Frontal cortex (tissue), 3 donors: ENCODE measurements at regions not wholly inside any gene's neighbourhood (a gene's known extent, or its start where the extent isn't known, plus 50 kb on each side); places are given as distances from the start of the nearest gene placed in this dataset.

Experiments
- DNase-seq, 2 donors: peaks; one replicate each; pipeline ENCODE4 v3.0.0; 2012; ENCODE audit warnings: low spot score in 2 of 2
- FAIRE-seq: peaks from 2 replicates; lab custom pipeline; 2012; peaks lifted over from hg19 to GRCh38; lab: Jason Lieb, UNC
- donor health status: control.
- donor health status: control.
- donor health status: control.

GRCh38 chr9:89801742-89802670 is 197.2 kb downstream of the GADD45G start:
- DNase-seq = no peak
- FAIRE-seq = no peak

GRCh38 chr9:89802781-89803355 is 198.1 kb downstream of the GADD45G start:
- FAIRE-seq (no peak), DNase-seq (peak in 1 of 2 donors; percentile 12)

- FAIRE-seq = no peak
- no peak for DNase-seq
These were observed 198.6 kb downstream of the GADD45G start for GRCh38 chr9:89803403-89803802.

- FAIRE-seq = no peak
- no peak for DNase-seq
These were observed 200.1 kb downstream of the GADD45G start for GRCh38 chr9:89804766-89805531.

- FAIRE-seq (no peak), DNase-seq (no peak)
These were observed 200.9 kb downstream of the GADD45G start for GRCh38 chr9:89805571-89806292.

GRCh38 chr9:89806371-89807100 is 201.7 kb downstream of the GADD45G start:
- FAIRE-seq (no peak), DNase-seq (no peak)

GRCh38 chr9:89807101-89807395 is 202.2 kb downstream of the GADD45G start:
- FAIRE-seq = no peak
- DNase-seq = no peak

- DNase-seq (no peak), FAIRE-seq (no peak)
These were observed 202.9 kb downstream of the GADD45G start for GRCh38 chr9:89807682-89808075.

GRCh38 chr9:89808076-89808755 is 203.4 kb downstream of the GADD45G start:
- DNase-seq (no peak), FAIRE-seq (no peak)

GRCh38 chr9:89808756-89809181 is 204.0 kb downstream of the GADD45G start:
- FAIRE-seq (no peak), DNase-seq (no peak)

GRCh38 chr9:89810431-89810830 is 205.6 kb downstream of the GADD45G start:
- no peak for DNase-seq
- FAIRE-seq = no peak

GRCh38 chr9:89811356-89811755 is 206.5 kb downstream of the GADD45G start:
- FAIRE-seq (no peak), DNase-seq (no peak)

GRCh38 chr9:89811886-89812450 is 207.2 kb downstream of the GADD45G start:
- FAIRE-seq (no peak), DNase-seq (no peak)

GRCh38 chr9:89812556-89813181 is 207.9 kb downstream of the GADD45G start:
- FAIRE-seq (no peak), DNase-seq (no peak)

GRCh38 chr9:89813482-89813881 is 208.7 kb downstream of the GADD45G start:
- FAIRE-seq (no peak), DNase-seq (no peak)

- FAIRE-seq (no peak), DNase-seq (no peak)
These were observed 209.7 kb downstream of the GADD45G start for GRCh38 chr9:89814340-89815040.

GRCh38 chr9:89815061-89815902 is 210.5 kb downstream of the GADD45G start:
- no peak for DNase-seq
- no peak for FAIRE-seq
